ENCODE measurements at regions not wholly inside any gene's neighbourhood (a gene's known extent, or its start where the extent isn't known, plus 50 kb on each side); places are given as distances from the start of the nearest gene placed in this dataset.

DNA sequence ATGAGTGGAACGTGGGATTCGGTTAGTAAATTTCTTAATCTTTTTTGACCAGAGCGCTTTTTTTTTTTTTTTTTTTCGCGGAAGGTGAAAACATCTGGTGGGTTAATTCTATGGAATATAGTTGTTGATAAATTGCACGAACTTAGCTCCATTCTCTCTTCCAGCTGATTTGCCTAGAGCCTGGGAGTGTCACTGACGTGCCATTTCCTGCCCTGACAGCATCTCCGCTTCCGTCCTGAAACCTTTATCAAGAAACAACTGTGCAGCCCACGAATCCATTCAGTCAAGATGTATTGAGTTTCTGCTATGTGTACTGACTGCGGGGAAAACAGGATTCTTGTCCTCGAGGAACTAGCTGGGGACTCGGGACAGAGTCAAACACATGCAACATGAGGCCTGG lies 59.5 kb upstream of the TGM3 start:
- no peaks in the 10 kb centered on the region for H3K9me3 ChIP-seq
- peaks cover 0 to 7% (median 0%) of the 10 kb centered on the region in 12 donors for H3K4me1 ChIP-seq
- H3K4me3 ChIP-seq, result peak overlapping the region in 1 of 12 donors; percentile 23
- intact Hi-C loops (cut with DNase I), result no loop called here
- ATAC-seq (peak in 1 of 4 donors; percentile 63), DNase-seq (no peak)
- H3K36me3 ChIP-seq, result no peaks in the 10 kb centered on the region
- TF ChIP-seq POLR2A (IDR thresholded peaks at IDR 0.05) (no peak), CTCF (IDR thresholded peaks at IDR 0.05) (no peak)
- WGBS, 4 donors, result 37 to 45% (median 42%) methylated on average over 13 of the region's 13 CpGs
- H3K27me3 ChIP-seq, result peaks cover 0 to 5% (median 0%) of the 10 kb centered on the region in 9 donors
- peak overlapping the region in 3 of 12 donors; percentile 6 to 39 (median 35) for H3K27ac ChIP-seq

GRCh38 chr20:2237059-2237458 lies 58.7 kb upstream of the TGM3 start:
- H3K27ac ChIP-seq, result peak overlapping the region in 5 of 12 donors; percentile 1 to 39 (median 34)
- H3K4me3 ChIP-seq, result no peak overlapping the region
- H3K9me3 ChIP-seq, result no peaks in the 10 kb centered on the region
- H3K4me1 ChIP-seq, result peaks cover 0 to 7% (median 0%) of the 10 kb centered on the region in 12 donors
- peak in 3 of 4 donors; percentile 84 to 96 (median 86) for ATAC-seq
- DNase-seq, result peak in 4 of 5 donors; percentile 17 to 57 (median 31)
- no peaks in the 10 kb centered on the region for H3K36me3 ChIP-seq
- TF ChIP-seq CTCF (IDR thresholded peaks at IDR 0.05), result peak in 3 of 12 donors; percentile 10 to 29 (median 18)
- TF ChIP-seq POLR2A (IDR thresholded peaks at IDR 0.05), result no peak
- 47 to 70% (median 62%) methylated on average over 11 of the region's 11 CpGs for WGBS, 4 donors
- intact Hi-C loops (cut with DNase I), result no loop called here
- peaks cover 0 to 5% (median 0%) of the 10 kb centered on the region in 9 donors for H3K27me3 ChIP-seq

DNA sequence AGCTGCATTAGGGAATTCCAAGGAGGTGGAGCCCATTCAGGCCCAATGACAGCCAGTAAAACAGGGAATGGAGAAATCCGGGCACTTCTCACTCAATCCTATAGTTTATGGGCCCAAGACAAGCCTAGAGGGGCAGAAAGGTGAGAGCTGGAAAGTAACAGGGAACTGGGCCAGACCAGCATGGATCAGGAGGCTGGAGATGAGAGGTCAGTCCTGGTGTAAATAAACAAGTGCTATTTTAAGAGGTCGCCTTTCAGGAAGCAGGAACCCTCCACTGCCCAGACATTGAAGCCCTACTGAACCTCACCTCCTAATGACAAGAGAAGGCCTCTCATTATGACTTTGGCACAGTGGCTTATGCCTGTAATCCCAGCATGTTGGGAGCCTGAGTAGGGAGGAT lies 57.2 kb upstream of the TGM3 start:
- ATAC-seq, result no peak
- no peak for DNase-seq
- Histone ChIP-seq H3K36me3 (no peaks in the 10 kb centered on the region), H3K27me3 (peaks cover 0 to 13% (median 0%) of the 10 kb centered on the region in 9 donors), H3K4me1 (peaks cover 0 to 7% (median 0%) of the 10 kb centered on the region in 12 donors), H3K9me3 (no peaks in the 10 kb centered on the region), H3K4me3 (no peak overlapping the region), H3K27ac (no peak overlapping the region)
- intact Hi-C loops (cut with DNase I), result no loop called here
- TF ChIP-seq CTCF (IDR thresholded peaks at IDR 0.05) (no peak), POLR2A (IDR thresholded peaks at IDR 0.05) (no peak)
- 79 to 87% (median 82%) methylated on average over 2 of the region's 2 CpGs for WGBS, 4 donors

GRCh38 chr20:2240835-2241234 lies 55.0 kb upstream of the TGM3 start:
- no peak for TF ChIP-seq CTCF (IDR thresholded peaks at IDR 0.05)
- TF ChIP-seq POLR2A (IDR thresholded peaks at IDR 0.05), result no peak
- no peak for ATAC-seq

More at GRCh38 chr20:2240835-2241234, 55.0 kb upstream of the TGM3 start:
- H3K4me3 ChIP-seq, result no peak overlapping the region
- H3K9me3 ChIP-seq, result no peaks in the 10 kb centered on the region
- H3K36me3 ChIP-seq, result no peaks in the 10 kb centered on the region
- no peak overlapping the region for H3K27ac ChIP-seq
- intact Hi-C loops (cut with DNase I), result no loop called here
- H3K4me1 ChIP-seq, result peaks cover 0 to 7% (median 0%) of the 10 kb centered on the region in 12 donors
- DNase-seq, result no peak
- H3K27me3 ChIP-seq, result peaks cover 0 to 27% (median 2%) of the 10 kb centered on the region in 9 donors
- WGBS, 4 donors, result 79 to 84% (median 82%) methylated on average over 3 to 4 of the region's 4 CpGs

All from heart left ventricle (tissue), 16 donors.